ENCODE measurements at regions not wholly inside any gene's neighbourhood (a gene's known extent, or its start where the extent isn't known, plus 50 kb on each side); places are given as distances from the start of the nearest gene placed in this dataset.

DNA sequence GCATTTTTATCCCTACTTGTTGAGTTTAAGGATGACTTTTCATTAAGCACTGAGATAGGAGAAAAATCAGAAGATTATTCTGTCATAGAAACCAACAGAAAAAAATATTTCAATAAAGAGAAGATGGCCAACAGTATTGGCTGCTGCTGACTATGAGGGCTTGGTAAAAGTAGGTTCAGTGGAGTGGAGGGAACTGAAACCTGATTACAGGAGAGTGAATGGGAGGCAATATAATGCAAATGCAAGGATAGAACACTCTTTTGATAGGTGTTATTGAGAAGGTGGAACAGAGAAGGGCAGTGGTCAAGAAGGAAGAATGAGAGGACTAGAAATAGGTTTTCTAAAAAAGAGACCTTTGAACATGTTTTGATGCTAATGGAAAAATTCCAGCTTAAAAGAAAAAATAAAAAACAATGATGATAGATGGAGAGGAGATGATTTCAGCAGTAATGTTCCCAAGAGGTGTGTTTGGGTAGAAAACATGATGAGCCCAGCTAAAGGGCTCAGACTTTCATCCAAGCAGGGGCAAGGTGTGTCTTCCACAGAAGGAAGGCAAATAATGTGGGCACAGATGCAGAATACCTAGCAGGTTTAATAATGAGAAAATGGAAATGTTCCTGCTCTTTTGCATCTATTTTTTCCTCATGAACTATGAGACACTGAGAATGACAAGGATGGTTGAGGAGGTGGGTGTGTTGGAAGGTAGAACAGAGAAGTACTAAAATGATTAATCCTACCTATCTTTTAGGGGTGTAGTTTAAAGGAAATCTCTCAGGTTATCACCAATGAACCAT is 397.9 kb upstream of the GOLIM4 start:
- FAIRE-seq (no peak), DNase-seq (ENCODE audit: low read depth) (no peak)
- H3K27me3 ChIP-seq (ENCODE audit: insufficient read depth, low read length) = no peaks in the 10 kb centered on the region
- H2AFZ ChIP-seq (ENCODE audit: low read depth, low read length) = no peak overlapping the region
- Mint-ChIP-seq H3K27ac (ENCODE audit: unreplicated experiment) (no peak overlapping the region), H3K4me1 (ENCODE audit: low read depth, unreplicated experiment) (no peaks in the 10 kb centered on the region), H3K36me3 (ENCODE audit: low read depth, unreplicated experiment) (no peaks in the 10 kb centered on the region), H3K4me3 (ENCODE audit: unreplicated experiment) (no peak overlapping the region), H3K9me3 (ENCODE audit: unreplicated experiment) (no peaks in the 10 kb centered on the region), H3K27me3 (ENCODE audit: low read depth, unreplicated experiment) (no peaks in the 10 kb centered on the region)
- H3K4me1 ChIP-seq (ENCODE audit: insufficient read depth, low read length) = no peaks in the 10 kb centered on the region
- TF ChIP-seq EZH2 (IDR thresholded peaks at IDR 0.05; ENCODE audit: insufficient read depth, low read length) = no peak
- TF ChIP-seq, protein P1, sequence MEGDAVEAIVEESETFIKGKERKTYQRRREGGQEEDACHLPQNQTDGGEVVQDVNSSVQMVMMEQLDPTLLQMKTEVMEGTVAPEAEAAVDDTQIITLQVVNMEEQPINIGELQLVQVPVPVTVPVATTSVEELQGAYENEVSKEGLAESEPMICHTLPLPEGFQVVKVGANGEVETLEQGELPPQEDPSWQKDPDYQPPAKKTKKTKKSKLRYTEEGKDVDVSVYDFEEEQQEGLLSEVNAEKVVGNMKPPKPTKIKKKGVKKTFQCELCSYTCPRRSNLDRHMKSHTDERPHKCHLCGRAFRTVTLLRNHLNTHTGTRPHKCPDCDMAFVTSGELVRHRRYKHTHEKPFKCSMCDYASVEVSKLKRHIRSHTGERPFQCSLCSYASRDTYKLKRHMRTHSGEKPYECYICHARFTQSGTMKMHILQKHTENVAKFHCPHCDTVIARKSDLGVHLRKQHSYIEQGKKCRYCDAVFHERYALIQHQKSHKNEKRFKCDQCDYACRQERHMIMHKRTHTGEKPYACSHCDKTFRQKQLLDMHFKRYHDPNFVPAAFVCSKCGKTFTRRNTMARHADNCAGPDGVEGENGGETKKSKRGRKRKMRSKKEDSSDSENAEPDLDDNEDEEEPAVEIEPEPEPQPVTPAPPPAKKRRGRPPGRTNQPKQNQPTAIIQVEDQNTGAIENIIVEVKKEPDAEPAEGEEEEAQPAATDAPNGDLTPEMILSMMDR (IDR thresholded peaks at IDR 0.05; ENCODE audit: insufficient read depth, low read depth, low read length) = no peak
- H3K27ac ChIP-seq (ENCODE audit: low read depth, low read length) = no peak overlapping the region
- no peaks in the 10 kb centered on the region for H3K36me3 ChIP-seq (ENCODE audit: insufficient read depth, low read length)
- no peaks in the 10 kb centered on the region for H4K20me1 ChIP-seq (ENCODE audit: insufficient read depth, low read length)
- no peaks in the 10 kb centered on the region for H3K79me2 ChIP-seq (ENCODE audit: insufficient read depth, low read length)
- no peaks in the 10 kb centered on the region for H3K9me3 ChIP-seq (ENCODE audit: insufficient read depth, low read depth, low read length)
- no peak overlapping the region for H3K4me2 ChIP-seq (ENCODE audit: low read length)
- no peak overlapping the region for H3K4me3 ChIP-seq (ENCODE audit: insufficient read depth, low read depth, low read length)
- no peak overlapping the region for H3K9ac ChIP-seq (ENCODE audit: low read length)

DNA sequence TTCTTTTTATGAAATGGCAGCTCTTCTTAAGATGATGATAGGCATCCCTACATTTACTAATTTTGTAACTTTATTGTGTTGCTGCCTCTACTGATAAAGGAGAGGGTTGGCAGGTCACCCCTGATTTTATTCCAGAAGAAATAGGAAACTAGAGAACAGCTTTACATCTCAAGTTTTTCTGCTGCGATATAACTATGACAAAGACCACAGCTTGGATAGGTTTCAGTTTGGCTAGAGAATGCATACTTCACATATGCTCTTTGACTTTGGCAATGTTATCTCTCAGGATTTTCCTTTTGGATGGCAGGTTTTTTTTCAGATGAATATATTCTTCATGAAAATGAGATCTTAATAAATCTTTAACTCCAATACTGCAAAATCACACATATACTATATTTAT is 395.3 kb upstream of the GOLIM4 start:
- no peaks in the 10 kb centered on the region for H3K36me3 ChIP-seq (ENCODE audit: insufficient read depth, low read length)
- H3K9ac ChIP-seq (ENCODE audit: low read length) = no peak overlapping the region
- no peak overlapping the region for H3K27ac ChIP-seq (ENCODE audit: low read depth, low read length)
- no peak overlapping the region for H3K4me3 ChIP-seq (ENCODE audit: insufficient read depth, low read depth, low read length)
- no peak overlapping the region for H3K4me2 ChIP-seq (ENCODE audit: low read length)
- no peaks in the 10 kb centered on the region for H3K36me3 Mint-ChIP-seq (ENCODE audit: low read depth, unreplicated experiment)
- H3K4me1 ChIP-seq (ENCODE audit: insufficient read depth, low read length) = no peaks in the 10 kb centered on the region
- no peak overlapping the region for H3K27ac Mint-ChIP-seq (ENCODE audit: unreplicated experiment)
- no peaks in the 10 kb centered on the region for H3K27me3 ChIP-seq (ENCODE audit: insufficient read depth, low read length)
- no peaks in the 10 kb centered on the region for H3K4me1 Mint-ChIP-seq (ENCODE audit: low read depth, unreplicated experiment)
- no peak overlapping the region for H2AFZ ChIP-seq (ENCODE audit: low read depth, low read length)
- no peak overlapping the region for H3K4me3 Mint-ChIP-seq (ENCODE audit: unreplicated experiment)
- FAIRE-seq (no peak), DNase-seq (ENCODE audit: low read depth) (no peak)
- TF ChIP-seq, protein P1 (IDR thresholded peaks at IDR 0.05; ENCODE audit: insufficient read depth, low read depth, low read length) = no peak
- TF ChIP-seq EZH2 (IDR thresholded peaks at IDR 0.05; ENCODE audit: insufficient read depth, low read length) = no peak
- H3K79me2 ChIP-seq (ENCODE audit: insufficient read depth, low read length) = no peaks in the 10 kb centered on the region
- no peaks in the 10 kb centered on the region for H3K27me3 Mint-ChIP-seq (ENCODE audit: low read depth, unreplicated experiment)
- H3K9me3 Mint-ChIP-seq (ENCODE audit: unreplicated experiment) = no peaks in the 10 kb centered on the region
- H3K9me3 ChIP-seq (ENCODE audit: insufficient read depth, low read depth, low read length) = no peaks in the 10 kb centered on the region
- no peaks in the 10 kb centered on the region for H4K20me1 ChIP-seq (ENCODE audit: insufficient read depth, low read length)

DNA sequence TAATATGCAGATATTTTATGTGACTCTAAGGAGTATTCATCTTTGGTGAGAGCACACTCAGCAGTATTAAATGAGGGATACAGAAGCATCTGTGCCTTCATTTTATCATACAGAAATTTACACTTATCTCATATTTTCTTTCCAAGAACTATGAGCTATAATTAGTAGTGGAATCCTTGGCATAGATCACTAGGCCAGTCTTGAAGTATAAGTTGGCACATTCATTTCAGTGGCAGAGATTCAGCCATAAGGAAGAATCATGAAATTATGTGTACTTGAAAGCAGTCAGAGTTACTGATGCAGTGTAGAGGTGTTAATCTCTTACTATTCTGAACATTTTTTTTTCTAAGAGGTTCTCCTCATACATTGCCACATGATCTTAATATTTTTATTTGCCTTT is 393.6 kb upstream of the GOLIM4 start:
- H3K9me3 ChIP-seq (ENCODE audit: insufficient read depth, low read depth, low read length) = no peaks in the 10 kb centered on the region
- H3K9me3 Mint-ChIP-seq (ENCODE audit: unreplicated experiment) = no peaks in the 10 kb centered on the region
- H3K27me3 ChIP-seq (ENCODE audit: insufficient read depth, low read length) = no peaks in the 10 kb centered on the region
- H2AFZ ChIP-seq (ENCODE audit: low read depth, low read length) = no peak overlapping the region
- H3K4me1 ChIP-seq (ENCODE audit: insufficient read depth, low read length) = no peaks in the 10 kb centered on the region
- FAIRE-seq = no peak
- no peaks in the 10 kb centered on the region for H3K79me2 ChIP-seq (ENCODE audit: insufficient read depth, low read length)
- TF ChIP-seq, protein P1 (IDR thresholded peaks at IDR 0.05; ENCODE audit: insufficient read depth, low read depth, low read length) = no peak
- TF ChIP-seq EZH2 (IDR thresholded peaks at IDR 0.05; ENCODE audit: insufficient read depth, low read length) = no peak
- no peaks in the 10 kb centered on the region for H3K36me3 Mint-ChIP-seq (ENCODE audit: low read depth, unreplicated experiment)
- H3K4me3 Mint-ChIP-seq (ENCODE audit: unreplicated experiment) = no peak overlapping the region
- H3K4me3 ChIP-seq (ENCODE audit: insufficient read depth, low read depth, low read length) = no peak overlapping the region
- no peaks in the 10 kb centered on the region for H3K36me3 ChIP-seq (ENCODE audit: insufficient read depth, low read length)
- no peaks in the 10 kb centered on the region for H4K20me1 ChIP-seq (ENCODE audit: insufficient read depth, low read length)
- no peak overlapping the region for H3K27ac ChIP-seq (ENCODE audit: low read depth, low read length)
- H3K27me3 Mint-ChIP-seq (ENCODE audit: low read depth, unreplicated experiment) = no peaks in the 10 kb centered on the region
- H3K4me2 ChIP-seq (ENCODE audit: low read length) = no peak overlapping the region
- no peak overlapping the region for H3K9ac ChIP-seq (ENCODE audit: low read length)
- no peak for DNase-seq (ENCODE audit: low read depth)
- H3K4me1 Mint-ChIP-seq (ENCODE audit: low read depth, unreplicated experiment) = no peaks in the 10 kb centered on the region
- H3K27ac Mint-ChIP-seq (ENCODE audit: unreplicated experiment) = no peak overlapping the region
